ENCODE measurements at regions not wholly inside any gene's neighbourhood (a gene's known extent, or its start where the extent isn't known, plus 50 kb on each side); places are given as distances from the start of the nearest gene placed in this dataset.

DNA sequence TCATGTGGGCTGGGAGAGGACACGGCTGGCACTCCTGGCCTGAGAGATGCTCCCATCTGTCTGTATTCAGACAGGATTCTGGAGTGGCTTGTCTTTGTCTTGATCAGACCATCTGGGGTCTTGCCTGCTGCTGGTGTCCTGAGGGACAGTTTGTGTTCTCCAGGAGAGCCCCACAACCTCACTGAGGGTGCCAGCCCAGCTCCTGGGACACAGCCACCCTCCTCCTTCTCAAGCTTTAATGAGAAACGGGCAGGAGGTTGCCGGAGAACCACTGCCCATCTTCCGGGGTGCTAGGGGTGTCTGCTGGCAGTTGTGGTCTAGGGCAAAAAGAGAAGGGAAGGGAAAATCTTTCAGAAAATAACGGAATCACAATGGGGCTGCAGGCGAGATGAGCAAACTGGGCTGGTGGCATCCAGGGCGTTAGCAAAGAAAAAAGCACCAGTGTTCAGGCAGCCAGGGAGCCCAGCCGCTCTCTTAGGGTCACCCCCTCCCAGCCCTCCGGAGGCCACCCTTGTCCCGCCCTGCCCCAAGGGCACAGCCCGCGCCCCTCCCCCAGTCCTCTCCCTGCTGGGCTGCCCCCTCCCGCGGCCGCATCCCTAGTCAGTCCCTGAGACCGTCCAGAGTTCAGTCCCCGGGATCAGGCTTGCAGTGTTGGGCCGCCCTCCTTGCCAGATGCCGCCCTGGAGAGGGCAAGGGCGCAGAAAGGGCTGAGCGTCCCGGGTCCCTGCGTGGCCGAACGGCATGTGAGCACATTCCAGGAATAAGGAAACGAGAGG is 824.7 kb downstream of the KCNJ18 start:
- TF ChIP-seq, protein P1, sequence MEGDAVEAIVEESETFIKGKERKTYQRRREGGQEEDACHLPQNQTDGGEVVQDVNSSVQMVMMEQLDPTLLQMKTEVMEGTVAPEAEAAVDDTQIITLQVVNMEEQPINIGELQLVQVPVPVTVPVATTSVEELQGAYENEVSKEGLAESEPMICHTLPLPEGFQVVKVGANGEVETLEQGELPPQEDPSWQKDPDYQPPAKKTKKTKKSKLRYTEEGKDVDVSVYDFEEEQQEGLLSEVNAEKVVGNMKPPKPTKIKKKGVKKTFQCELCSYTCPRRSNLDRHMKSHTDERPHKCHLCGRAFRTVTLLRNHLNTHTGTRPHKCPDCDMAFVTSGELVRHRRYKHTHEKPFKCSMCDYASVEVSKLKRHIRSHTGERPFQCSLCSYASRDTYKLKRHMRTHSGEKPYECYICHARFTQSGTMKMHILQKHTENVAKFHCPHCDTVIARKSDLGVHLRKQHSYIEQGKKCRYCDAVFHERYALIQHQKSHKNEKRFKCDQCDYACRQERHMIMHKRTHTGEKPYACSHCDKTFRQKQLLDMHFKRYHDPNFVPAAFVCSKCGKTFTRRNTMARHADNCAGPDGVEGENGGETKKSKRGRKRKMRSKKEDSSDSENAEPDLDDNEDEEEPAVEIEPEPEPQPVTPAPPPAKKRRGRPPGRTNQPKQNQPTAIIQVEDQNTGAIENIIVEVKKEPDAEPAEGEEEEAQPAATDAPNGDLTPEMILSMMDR (IDR thresholded peaks at IDR 0.05) = no peak
- TF ChIP-seq POLR2A (IDR thresholded peaks at IDR 0.05) = no peak

Measured in esophagus squamous epithelium (tissue), 4 donors.